NCI-H2029 (cell line): ENCODE measurements at regions not wholly inside any gene's neighbourhood (a gene's known extent, or its start where the extent isn't known, plus 50 kb on each side); places are given as distances from the start of the nearest gene placed in this dataset.

ENCODE experiments used
- DNase-seq: peaks from one replicate; lab custom pipeline; 2025; lab: John Stamatoyannopoulos, UW

DNA sequence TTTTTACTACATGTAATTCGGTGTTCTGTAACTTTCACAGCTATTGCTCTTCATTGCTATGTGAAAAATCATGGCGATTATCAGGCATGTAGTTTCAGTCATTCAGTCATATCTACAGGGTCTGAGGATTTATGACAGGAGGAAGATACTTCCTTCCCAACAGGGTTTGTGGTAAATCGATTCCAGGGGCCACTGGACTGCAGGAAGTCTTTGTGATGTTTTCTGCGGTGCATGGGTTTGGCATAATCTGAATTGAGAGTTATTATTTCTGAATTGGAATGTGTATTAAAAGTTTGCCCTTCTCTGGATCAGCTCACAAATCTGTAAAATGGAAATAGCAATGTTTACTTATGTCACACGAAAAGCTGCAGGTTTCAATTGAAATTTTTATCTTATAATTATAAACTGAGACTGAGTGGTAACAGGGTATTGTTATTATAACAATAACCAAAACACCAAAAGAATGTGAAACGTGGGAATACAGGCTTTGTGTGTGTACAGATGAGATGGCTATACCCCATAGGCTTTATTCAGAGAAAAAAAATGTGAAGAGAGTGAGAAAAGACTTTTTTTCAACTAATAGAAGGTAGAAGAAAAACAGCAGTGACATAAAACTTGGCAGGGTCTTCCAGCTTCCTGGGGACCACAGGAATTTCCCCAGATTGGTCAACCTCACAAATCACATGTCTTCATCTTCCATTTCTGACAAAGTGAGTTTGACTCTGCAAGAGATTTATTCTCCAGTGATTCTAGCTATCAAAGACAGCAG, 307.7 kb upstream of the NFE2L3 start:
- DNase-seq: no peak

DNA sequence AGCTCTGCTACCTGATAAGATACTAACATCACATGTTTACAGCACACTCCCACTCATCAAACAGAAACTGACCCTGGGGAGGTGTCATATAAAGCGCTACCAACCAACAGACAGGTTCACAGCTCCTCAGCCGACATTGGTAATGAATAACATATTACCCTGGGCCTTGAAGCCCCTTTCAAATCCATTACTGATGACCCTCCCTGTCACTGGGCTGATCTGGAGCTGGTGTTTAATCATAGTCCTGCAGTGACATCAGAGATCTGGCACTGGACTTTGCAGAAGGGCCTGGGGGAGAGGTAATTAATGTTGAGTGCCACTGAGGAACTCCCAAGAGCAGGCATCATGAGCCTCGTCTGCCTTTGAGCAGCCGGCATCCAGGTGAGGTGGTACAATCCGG, 306.5 kb upstream of the NFE2L3 start:
- no peak for DNase-seq

DNA sequence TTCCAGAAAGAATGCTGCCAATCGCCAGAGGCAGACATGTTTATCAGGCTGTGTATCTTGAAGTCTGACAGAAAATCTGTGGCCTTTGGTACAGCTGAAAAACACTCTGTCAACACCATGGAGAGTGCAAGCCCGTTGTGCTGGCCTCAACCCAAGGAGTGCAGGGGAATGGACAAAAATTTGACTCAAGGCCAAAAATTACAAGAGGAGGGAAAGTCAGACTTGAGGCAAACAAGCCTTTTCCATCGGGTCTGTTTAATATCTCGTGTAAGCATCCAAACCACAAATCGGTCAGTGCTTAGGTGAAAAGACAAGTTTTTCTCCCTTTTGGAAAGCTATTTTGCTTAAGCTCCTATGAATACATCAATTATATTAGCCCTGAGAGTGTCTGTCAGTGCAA, 305.3 kb upstream of the NFE2L3 start:
- peak; percentile 21 for DNase-seq

DNA sequence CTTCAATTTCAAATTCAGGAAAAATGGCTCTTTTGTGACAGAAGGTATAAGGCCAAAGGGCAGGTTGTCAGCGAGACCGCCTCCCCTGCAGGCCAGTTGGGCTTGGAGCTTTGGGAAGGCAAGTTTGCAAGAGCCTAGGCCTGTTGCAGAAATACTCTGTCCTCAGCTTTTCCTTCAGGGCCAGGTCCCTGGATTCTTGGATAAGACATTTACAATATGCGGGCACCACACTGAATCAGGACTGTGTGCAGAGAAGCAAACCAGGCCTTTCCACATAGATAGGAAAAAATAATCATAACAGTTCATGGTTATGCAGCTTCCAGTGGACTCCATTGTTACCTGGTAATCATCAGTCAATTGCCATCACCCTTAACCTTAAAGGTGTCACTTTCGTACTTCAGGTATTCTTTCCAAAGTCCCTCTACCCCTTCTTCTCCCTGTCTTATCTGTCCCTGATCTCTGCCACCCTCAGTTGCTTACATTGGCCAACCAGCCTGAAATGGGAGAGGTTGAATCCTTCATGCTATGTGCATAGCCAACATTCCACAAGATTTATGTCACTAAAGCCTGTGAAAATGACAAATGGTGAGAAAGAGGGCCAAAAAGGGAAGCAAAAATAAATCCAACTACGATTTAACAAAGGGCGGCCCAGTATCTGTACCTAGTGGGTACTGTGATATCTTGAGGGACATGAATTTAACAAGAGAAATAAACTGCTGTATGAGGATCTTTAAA, 304.5 kb upstream of the NFE2L3 start:
- no peak for DNase-seq

DNA sequence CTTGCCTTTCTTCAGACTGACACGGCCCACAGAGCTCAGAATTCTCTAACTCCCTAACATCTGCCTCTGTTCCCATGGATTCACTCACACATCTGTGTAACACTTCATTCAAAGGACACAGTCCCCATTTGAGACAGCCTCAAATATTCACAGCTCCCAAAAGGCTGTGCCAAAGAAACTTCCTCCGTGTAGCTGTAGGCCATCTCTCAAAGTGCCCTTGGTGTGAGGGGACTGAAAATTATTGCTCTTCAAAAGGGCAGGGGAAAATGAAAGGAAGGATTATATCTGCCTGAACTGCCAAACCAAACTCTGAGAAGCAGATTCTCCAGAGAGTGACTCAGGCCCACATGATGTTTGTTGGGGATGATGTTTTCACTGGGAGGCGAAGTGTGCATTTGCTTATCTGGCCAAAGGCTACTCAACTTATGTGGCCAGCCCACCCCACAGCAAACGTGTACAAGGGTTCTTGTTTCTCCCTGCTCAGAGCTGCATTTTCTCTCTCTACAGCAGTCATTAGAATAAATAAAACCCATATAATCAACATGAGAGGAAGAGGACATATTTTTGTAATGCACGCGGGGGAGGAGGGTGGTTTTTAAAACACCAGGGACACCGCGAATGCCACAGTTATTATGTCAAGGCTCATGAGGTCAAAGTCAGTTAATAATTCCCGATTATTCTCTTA, 302.4 kb upstream of the NFE2L3 start:
- no peak for DNase-seq

DNA sequence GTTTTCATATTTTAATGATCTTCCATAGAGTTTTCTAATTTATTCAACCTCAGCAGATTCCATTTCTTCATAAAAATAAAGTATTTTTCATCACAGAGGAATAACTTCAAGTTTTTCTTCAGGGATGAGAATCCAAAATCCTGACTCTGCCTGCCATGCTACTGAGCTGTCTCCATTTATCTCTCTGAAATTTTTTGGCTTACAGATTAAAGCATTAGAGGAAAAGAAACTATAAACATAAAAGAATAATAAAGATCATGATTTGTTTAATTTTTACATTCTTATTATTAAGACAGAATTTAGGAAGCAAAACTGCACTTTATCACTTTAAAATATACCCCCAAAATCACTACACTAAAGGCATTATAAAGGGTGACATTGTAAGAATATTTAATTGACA, 301.8 kb upstream of the NFE2L3 start:
- DNase-seq: no peak

DNA sequence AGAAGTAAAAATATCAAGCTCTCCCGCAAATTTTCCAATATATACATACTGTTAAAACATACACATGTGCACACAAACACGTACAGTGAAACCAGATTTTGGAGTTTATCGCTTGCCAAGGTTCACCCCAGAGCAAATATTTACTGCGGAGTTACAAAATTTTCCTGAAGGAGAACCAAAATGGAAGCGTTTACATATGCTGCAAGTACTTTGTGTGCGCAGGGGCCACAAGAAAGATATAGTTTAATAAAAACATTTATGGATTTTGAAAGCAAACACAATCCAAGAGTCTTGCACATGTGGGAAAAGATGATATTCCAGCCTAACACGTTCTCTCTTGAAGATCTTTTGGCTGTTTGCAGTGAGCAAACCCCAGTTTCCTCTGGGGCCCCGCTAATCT, 301.3 kb upstream of the NFE2L3 start:
- DNase-seq: no peak

DNA sequence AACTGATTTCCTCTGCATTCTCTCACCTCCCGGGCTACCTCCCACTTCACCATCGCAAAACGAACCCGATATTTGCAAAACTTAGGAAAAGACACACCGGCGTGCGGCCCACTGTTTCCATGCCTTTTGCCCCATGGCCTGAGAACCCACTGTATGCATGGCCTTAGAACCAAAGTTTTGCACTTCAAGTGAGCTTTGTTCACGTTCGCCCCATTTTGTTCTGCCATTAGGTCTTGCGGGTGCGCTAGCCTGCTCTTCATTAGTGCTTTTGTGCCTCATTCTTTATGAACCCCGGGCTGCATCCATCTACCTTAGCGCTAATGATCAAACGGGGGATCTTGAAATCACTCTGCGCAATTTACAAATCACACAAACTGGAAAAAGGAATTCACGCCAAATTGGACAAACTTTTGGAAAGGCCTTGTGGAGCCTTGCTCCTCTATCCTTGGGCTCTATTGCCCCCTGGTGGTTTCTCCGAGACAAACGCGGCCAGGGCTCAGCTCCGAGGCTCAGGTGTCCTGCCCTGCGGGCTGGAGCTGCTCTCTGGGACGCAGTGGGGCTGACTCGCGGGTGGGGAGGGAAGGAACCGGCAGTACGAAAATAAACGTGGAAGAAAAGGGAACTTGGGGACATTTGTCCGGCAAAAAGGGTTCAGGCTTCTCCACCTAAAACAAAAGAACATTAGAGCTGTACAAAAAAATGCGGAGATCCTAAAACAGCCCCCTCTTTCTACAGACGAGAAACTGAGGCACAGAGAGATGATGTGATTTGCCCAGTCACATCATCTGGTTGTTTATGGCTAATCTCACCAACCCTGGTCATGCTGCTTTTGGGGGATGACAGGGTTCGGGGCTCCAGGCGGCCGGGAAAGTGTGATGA, 300.4 kb upstream of the NFE2L3 start:
- DNase-seq: peak; percentile 26

- DNase-seq: no peak
Measured at GRCh38 chr7:25852211-25852938, 299.6 kb upstream of the NFE2L3 start.

- DNase-seq: no peak
Measured at GRCh38 chr7:25852939-25853271, 299.1 kb upstream of the NFE2L3 start.

- DNase-seq: no peak
Measured at GRCh38 chr7:25853314-25853713, 298.7 kb upstream of the NFE2L3 start.

DNA sequence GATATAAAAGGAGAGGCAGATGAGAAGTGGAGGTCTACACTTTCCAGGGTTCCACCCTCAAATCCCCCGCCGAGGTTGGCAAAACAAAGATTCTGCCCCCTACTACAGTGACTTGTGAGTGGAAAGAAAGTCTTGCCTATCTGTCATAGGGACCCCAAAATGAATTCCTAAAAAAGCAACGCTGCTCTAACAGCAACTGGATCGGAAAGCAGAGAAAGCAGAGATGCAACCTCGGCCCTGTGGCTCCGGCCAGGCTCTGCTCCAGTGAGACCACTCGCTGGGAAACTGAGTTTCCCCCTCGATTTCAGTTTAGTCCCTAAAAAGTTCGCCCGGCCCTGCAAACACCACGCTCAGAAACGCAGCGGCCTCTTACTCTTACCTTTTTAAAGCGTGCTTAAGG, 297.9 kb upstream of the NFE2L3 start:
- DNase-seq: no peak

DNA sequence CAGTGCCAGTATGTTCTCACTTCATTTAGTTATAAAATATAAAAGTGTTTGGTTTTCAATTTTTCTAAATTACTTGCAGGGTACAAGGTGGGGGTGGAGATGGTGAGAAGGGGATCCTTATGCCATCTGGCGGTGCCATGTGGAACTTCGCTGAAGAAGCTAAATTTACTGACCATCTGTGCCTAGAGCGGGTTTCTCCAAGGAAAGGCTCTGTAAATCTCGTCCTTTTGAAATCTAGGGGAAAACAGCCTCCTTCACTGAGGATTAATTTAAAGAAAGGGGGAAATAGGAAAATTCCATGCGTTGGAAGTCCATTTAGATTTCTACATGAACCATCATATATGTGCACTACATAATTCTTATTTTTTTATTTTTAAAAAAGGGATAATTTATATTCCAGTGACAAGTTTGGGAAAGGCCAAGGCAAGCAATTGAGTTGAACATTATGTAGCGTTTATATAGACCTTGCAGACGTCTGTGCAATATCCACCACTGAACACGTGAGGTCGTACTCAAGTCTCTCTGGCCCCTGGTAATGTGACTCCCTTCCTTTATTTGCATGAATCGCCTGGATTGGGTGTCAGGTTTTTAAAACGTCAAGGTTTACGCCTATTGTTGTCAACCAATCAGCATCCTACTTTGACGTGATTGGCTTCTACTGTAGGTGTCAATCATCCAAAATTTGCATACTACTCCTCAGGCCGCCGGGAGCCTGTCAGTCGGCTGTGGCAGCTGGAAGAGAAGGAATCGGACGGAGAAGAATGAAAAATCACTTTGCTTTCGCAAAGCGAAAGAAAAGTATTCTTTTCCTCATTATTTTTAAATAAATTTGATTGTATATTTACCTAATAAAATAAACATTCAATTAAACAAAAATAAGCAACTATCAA, 297.1 kb upstream of the NFE2L3 start:
- peak; percentile 92 for DNase-seq

GRCh38 chr7:25855854-25856782, 295.9 kb upstream of the NFE2L3 start:
- DNase-seq: no peak

- peak; percentile 22 for DNase-seq
Measured at GRCh38 chr7:25857376-25858067, 294.5 kb upstream of the NFE2L3 start.

GRCh38 chr7:25858200-25858524, 293.8 kb upstream of the NFE2L3 start:
- no peak for DNase-seq

- no peak for DNase-seq
Measured at GRCh38 chr7:25858525-25859411, 293.2 kb upstream of the NFE2L3 start.
